ENCODE measurements at regions not wholly inside any gene's neighbourhood (a gene's known extent, or its start where the extent isn't known, plus 50 kb on each side); places are given as distances from the start of the nearest gene placed in this dataset.

GRCh38 chr2:126832014-126832413 is 66.7 kb upstream of the TEX51 start:
- TF ChIP-seq EZH2 (IDR thresholded peaks at IDR 0.05; ENCODE audit: low read length) (no peak), CTCF (optimal IDR thresholded peaks at IDR 0.05 in 1 of 3, IDR thresholded peaks at IDR 0.05 in 1 of 3, conservative IDR thresholded peaks at IDR 0.05 in 1 of 3; ENCODE audit: extremely low read depth in 1 of 3, insufficient read depth in 2 of 3, low read length in 3 of 3) (no peak)

Data from keratinocyte (primary cell).